Panc1 (cell line): ENCODE measurements at regions not wholly inside any gene's neighbourhood (a gene's known extent, or its start where the extent isn't known, plus 50 kb on each side); places are given as distances from the start of the nearest gene placed in this dataset.

Experiments used
- ATAC-seq: fragments of 200-7000 bp; cut with Tn5 transposase; 2 replicates; pipeline ENCODE4 v1.9.1; 2020; ENCODE audit warnings: mild to moderate bottlenecking, moderate library complexity
- BruUV-seq: library from RNA; stranded (reverse); fragments of 400-500 nt; replicated peaks from 2 replicates; lab custom pipeline; 2021; lab: Mats Ljungman, UMichigan
- CTCF ChIA-PET: fragments of 300-600 bp; sonication (Branson Sonifier 250); formaldehyde crosslinking; loops from one replicate; lab custom pipeline; 2022; ENCODE audit warnings: antibody characterized with exemption; lab: Charles Lee
- POLR2A ChIA-PET: fragments of 300-600 bp; sonication (Branson Sonifier 250); formaldehyde crosslinking; loops from one replicate; lab custom pipeline; 2022; ENCODE audit warnings: antibody characterized with exemption; lab: Charles Lee
- DNase-seq: peaks from one replicate; pipeline ENCODE4 v3.0.0-alpha.2; 2010; ENCODE audit warnings: low read depth, low spot score
- H3K27ac ChIP-seq: 2 replicates; pipeline ENCODE4 v1.5.1; 2011; ENCODE audit warnings: mild to moderate bottlenecking, low read length, inconsistent platforms
- H3K27me3 ChIP-seq: fragments of 200-500 bp; sonication (Bioruptor generic); 2 replicates; pipeline ENCODE4 v1.6.0; 2014; ENCODE audit warnings: low read length, inconsistent platforms; ENCODE audit not compliant: control insufficient read depth, insufficient read depth
- H3K36me3 ChIP-seq: fragments of 200-500 bp; sonication (Bioruptor generic); 2 replicates; pipeline ENCODE4 v1.5.1; 2014; ENCODE audit warnings: inconsistent platforms, mild to moderate bottlenecking, low read length, moderate library complexity; ENCODE audit not compliant: control insufficient read depth, insufficient read depth
- H3K4me1 ChIP-seq: 2 replicates; pipeline ENCODE4 v1.5.1; 2011; ENCODE audit warnings: inconsistent platforms, mild to moderate bottlenecking, low read length, moderate library complexity; ENCODE audit not compliant: control insufficient read depth, insufficient read depth
- H3K4me3 ChIP-seq, 2 experiments: 2 replicates each; pipeline ENCODE4 v1.5.1; 2011 to 2012; ENCODE audit warnings: low read depth in 2 of 2, low read length in 2 of 2, mild to moderate bottlenecking in 2 of 2, inconsistent platforms in 1 of 2, moderate library complexity in 1 of 2
- H3K9me3 ChIP-seq: fragments of 200-500 bp; sonication (Bioruptor generic); 2 replicates; pipeline ENCODE4 v1.5.1; 2014; ENCODE audit warnings: low read depth, mild to moderate bottlenecking, inconsistent platforms, low read length, moderate library complexity; ENCODE audit not compliant: control insufficient read depth, insufficient read depth
- CTCF ChIP-seq: fragments of 450-650 bp; IDR thresholded peaks from 2 replicates; pipeline ENCODE4 v1.5.1; 2017; ENCODE audit warnings: mild to moderate bottlenecking
- POLR2AphosphoS5 ChIP-seq: IDR thresholded peaks from 2 replicates; pipeline ENCODE4 v1.6.1; 2012; ENCODE audit warnings: mild to moderate bottlenecking, low read depth, low read length, moderate library complexity
- REST ChIP-seq, 2 experiments: IDR thresholded peaks; 2 replicates each; pipeline ENCODE4 v1.6.1; 2011 to 2012; ENCODE audit warnings: low read depth in 2 of 2, control low read depth in 1 of 2, low read length in 1 of 2, mild to moderate bottlenecking in 1 of 2, moderate library complexity in 1 of 2; ENCODE audit not compliant: insufficient read depth in 1 of 2
- SIN3A ChIP-seq: IDR thresholded peaks from 2 replicates; pipeline ENCODE4 v1.6.1; 2012; ENCODE audit warnings: low read depth, mild to moderate bottlenecking, low read length, moderate library complexity, borderline replicate concordance; ENCODE audit not compliant: insufficient read depth
- TCF7L2 ChIP-seq: IDR thresholded peaks from 2 replicates; pipeline ENCODE4 v1.6.1; 2011; ENCODE audit warnings: mild to moderate bottlenecking, low read depth, low read length, inconsistent platforms
- in situ Hi-C: cut with HindIII; loops from 2 replicates; pipeline ENCODE4 v1.10.0; 2016; ENCODE audit warnings: low sequenced_read_pairs, low pct_unique_long_range_greater_than_20kb
- intact Hi-C: fragments of 100-400 bp; cut with micrococcal nuclease; formaldehyde crosslinking; loops from one replicate; pipeline ENCODE4 v1.10.0; 2022; ENCODE audit not compliant: unreplicated experiment

- H3K27ac ChIP-seq, result no peak overlapping the region
- H3K4me1 ChIP-seq, result no peaks in the 10 kb centered on the region
- BruUV-seq, result no TSS peak
- CTCF ChIA-PET, result no interaction called here
- ATAC-seq (no peak), DNase-seq (no peak)
- no peaks in the 10 kb centered on the region for H3K9me3 ChIP-seq
- intact Hi-C loops (no loop called here), in situ Hi-C loops (no loop called here)
- H3K36me3 ChIP-seq, result no peaks in the 10 kb centered on the region
- no peak overlapping the region for H3K4me3 ChIP-seq
- TF ChIP-seq REST (IDR thresholded peaks at IDR 0.05; ENCODE audit: insufficient read depth in 1 of 2, low read depth in 2 of 2, low read length in 1 of 2) (no peak), SIN3A (no peak), CTCF (no peak), POLR2AphosphoS5 (no peak), TCF7L2 (no peak)
- POLR2A ChIA-PET, result no interaction called here
- H3K27me3 ChIP-seq, result no peaks in the 10 kb centered on the region; the same call in 1 of the 2 replicates
These were observed 131.0 kb downstream of the TMEM182 start for GRCh38 chr2:102892698-102893310.

- ATAC-seq, result no peak
- in situ Hi-C loops, result no loop called here
- ChIA-PET POLR2A (no interaction called here), CTCF (no interaction called here)
- Histone ChIP-seq H3K4me1 (no peaks in the 10 kb centered on the region), H3K4me3 (no peak overlapping the region), H3K9me3 (no peaks in the 10 kb centered on the region), H3K36me3 (no peaks in the 10 kb centered on the region), H3K27me3 (no peaks in the 10 kb centered on the region; the same call in 1 of the 2 replicates), H3K27ac (no peak overlapping the region)
- intact Hi-C loops, result no loop called here
- TF ChIP-seq POLR2AphosphoS5 (no peak), CTCF (no peak), REST (IDR thresholded peaks at IDR 0.05; ENCODE audit: insufficient read depth in 1 of 2, low read depth in 2 of 2, low read length in 1 of 2) (no peak), SIN3A (no peak), TCF7L2 (no peak)
- no TSS peak for BruUV-seq
- DNase-seq, result no peak
These were observed 132.0 kb downstream of the TMEM182 start for GRCh38 chr2:102893870-102894269.
